ENCODE measurements at regions not wholly inside any gene's neighbourhood (a gene's known extent, or its start where the extent isn't known, plus 50 kb on each side); places are given as distances from the start of the nearest gene placed in this dataset.

DNA sequence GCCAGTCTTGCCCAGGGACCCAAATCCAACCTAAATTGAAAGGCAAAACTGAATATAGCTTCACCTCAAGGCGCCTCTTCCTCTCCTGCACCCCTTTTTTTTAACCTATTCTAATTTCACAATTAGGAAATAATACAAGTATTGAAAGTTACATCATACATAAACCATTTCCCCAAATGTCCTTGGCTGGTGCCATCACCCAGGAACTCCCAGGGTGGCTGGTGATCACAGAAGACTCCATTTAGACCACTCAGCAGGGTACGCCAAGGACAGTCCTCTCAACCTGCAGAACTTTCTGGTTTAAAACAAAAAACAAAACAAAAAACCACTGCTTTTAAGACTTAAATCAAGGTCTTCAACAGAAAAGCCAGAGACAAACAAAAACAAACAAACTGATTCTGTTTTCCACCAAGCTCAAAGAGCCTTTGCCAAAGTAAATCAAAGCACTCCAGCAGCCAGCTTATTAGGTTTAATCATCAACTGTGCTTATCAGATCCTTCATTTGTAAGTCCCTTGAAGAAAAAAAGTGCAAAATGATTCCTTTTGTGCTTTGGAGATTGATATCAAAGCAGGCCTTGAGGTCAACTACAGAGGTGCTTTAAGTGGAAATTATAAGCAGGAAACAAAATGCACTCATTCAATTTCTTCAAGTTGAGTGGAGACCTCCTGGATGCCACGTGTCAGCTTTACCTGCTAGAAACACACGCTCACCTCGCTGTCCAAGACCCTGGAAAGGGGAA, 113.0 kb downstream of the ETS2 start:
- DNase-seq, result peak in 1 of 3 donors; percentile 71
- Histone ChIP-seq H3K4me1 (ENCODE audit: control insufficient read depth in 5 of 5, insufficient read depth in 5 of 5, low read length in 5 of 5) (peaks cover 5 to 28% (median 23%) of the 10 kb centered on the region in 5 donors), H3K9ac (ENCODE audit: insufficient read depth in 1 of 2, low read length in 2 of 2) (no peak overlapping the region), H3K36me3 (ENCODE audit: control insufficient read depth in 4 of 4, insufficient read depth in 4 of 4, low read length in 4 of 4) (no peaks in the 10 kb centered on the region), H3K27ac (ENCODE audit: low read depth in 1 of 2, low read length in 1 of 2) (no peak overlapping the region), H3K4me3 (no peak overlapping the region), H3K9me3 (ENCODE audit: control insufficient read depth in 4 of 4, insufficient read depth in 3 of 4, low read length in 3 of 4) (no peaks in the 10 kb centered on the region), H3K27me3 (ENCODE audit: control insufficient read depth in 3 of 3, insufficient read depth in 3 of 3, low read length in 2 of 3) (no peaks in the 10 kb centered on the region)
- WGBS, 2 donors, result 79 to 86% methylated on average over 5 of the region's 5 CpGs
- TF ChIP-seq, protein P1, sequence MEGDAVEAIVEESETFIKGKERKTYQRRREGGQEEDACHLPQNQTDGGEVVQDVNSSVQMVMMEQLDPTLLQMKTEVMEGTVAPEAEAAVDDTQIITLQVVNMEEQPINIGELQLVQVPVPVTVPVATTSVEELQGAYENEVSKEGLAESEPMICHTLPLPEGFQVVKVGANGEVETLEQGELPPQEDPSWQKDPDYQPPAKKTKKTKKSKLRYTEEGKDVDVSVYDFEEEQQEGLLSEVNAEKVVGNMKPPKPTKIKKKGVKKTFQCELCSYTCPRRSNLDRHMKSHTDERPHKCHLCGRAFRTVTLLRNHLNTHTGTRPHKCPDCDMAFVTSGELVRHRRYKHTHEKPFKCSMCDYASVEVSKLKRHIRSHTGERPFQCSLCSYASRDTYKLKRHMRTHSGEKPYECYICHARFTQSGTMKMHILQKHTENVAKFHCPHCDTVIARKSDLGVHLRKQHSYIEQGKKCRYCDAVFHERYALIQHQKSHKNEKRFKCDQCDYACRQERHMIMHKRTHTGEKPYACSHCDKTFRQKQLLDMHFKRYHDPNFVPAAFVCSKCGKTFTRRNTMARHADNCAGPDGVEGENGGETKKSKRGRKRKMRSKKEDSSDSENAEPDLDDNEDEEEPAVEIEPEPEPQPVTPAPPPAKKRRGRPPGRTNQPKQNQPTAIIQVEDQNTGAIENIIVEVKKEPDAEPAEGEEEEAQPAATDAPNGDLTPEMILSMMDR (IDR thresholded peaks at IDR 0.05; ENCODE audit: control extremely low read depth, extremely low read depth), result no peak
- ATAC-seq (ENCODE audit: insufficient read depth, low FRiP score), result no peak

DNA sequence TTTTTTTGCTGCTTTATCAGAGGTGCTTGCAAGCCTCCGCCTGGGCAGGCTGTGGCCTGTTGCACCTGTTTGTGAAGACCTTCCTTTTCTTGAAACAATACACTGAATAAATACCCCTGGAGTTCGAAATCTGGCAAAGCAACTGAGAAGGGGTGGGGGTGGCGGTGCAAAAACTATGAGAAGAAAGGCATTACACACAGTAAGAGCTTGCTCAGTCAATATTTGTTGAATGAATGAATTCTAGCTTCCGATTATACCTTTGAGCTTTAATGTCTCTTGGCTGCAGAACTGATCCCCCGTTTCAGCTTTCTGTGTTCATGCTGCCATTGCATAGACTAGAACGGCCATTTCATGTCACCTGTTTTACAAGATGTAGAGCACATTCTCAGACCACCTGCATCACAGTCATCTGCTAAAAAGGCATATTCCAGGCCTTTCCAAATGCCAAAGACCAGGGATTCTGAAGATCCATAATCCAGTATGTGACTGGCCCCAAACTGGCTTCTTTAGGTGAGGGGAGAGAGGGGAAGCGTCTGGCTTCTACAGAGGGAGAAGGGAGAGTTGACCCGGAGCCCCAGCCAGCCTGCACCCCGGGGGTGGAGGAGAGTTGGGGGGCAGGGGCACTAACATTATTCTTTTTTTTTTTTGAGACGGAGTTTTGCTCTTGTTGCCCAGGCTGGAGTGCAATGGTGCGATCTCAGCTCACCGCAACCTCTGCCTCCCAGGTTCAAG, 111.5 kb downstream of the ETS2 start:
- WGBS, 2 donors, result 78 to 81% methylated on average over 10 to 12 of the region's 12 CpGs
- DNase-seq (peak in 2 of 3 donors; percentile 54 to 63), ATAC-seq (ENCODE audit: insufficient read depth, low FRiP score) (no peak)
- TF ChIP-seq, protein P1 (IDR thresholded peaks at IDR 0.05; ENCODE audit: control extremely low read depth, extremely low read depth), result no peak
- Histone ChIP-seq H3K27ac (ENCODE audit: low read depth in 1 of 2, low read length in 1 of 2) (no peak overlapping the region), H3K36me3 (ENCODE audit: control insufficient read depth in 4 of 4, insufficient read depth in 4 of 4, low read length in 4 of 4) (no peaks in the 10 kb centered on the region), H3K9ac (ENCODE audit: insufficient read depth in 1 of 2, low read length in 2 of 2) (no peak overlapping the region), H3K9me3 (ENCODE audit: control insufficient read depth in 4 of 4, insufficient read depth in 3 of 4, low read length in 3 of 4) (no peaks in the 10 kb centered on the region), H3K4me1 (ENCODE audit: control insufficient read depth in 5 of 5, insufficient read depth in 5 of 5, low read length in 5 of 5) (peaks cover 5 to 41% (median 30%) of the 10 kb centered on the region in 5 donors), H3K4me3 (no peak overlapping the region), H3K27me3 (ENCODE audit: control insufficient read depth in 3 of 3, insufficient read depth in 3 of 3, low read length in 2 of 3) (no peaks in the 10 kb centered on the region)

- H3K9ac ChIP-seq (ENCODE audit: insufficient read depth in 1 of 2, low read length in 2 of 2), result no peak overlapping the region
- H3K4me3 ChIP-seq, result no peak overlapping the region
- no peaks in the 10 kb centered on the region for H3K27me3 ChIP-seq (ENCODE audit: control insufficient read depth in 3 of 3, insufficient read depth in 3 of 3, low read length in 2 of 3)
- no peaks in the 10 kb centered on the region for H3K9me3 ChIP-seq (ENCODE audit: control insufficient read depth in 4 of 4, insufficient read depth in 3 of 4, low read length in 3 of 4)
- DNase-seq, result no peak
- H3K4me1 ChIP-seq (ENCODE audit: control insufficient read depth in 5 of 5, insufficient read depth in 5 of 5, low read length in 5 of 5), result peaks cover 5 to 41% (median 30%) of the 10 kb centered on the region in 5 donors
- 96 to 97% methylated on average over 1 of the region's 1 CpG for WGBS, 2 donors
- TF ChIP-seq, protein P1 (IDR thresholded peaks at IDR 0.05; ENCODE audit: control extremely low read depth, extremely low read depth), result no peak
- no peaks in the 10 kb centered on the region for H3K36me3 ChIP-seq (ENCODE audit: control insufficient read depth in 4 of 4, insufficient read depth in 4 of 4, low read length in 4 of 4)
- no peak overlapping the region for H3K27ac ChIP-seq (ENCODE audit: low read depth in 1 of 2, low read length in 1 of 2)
- no peak for ATAC-seq (ENCODE audit: insufficient read depth, low FRiP score)
These were observed 110.7 kb downstream of the ETS2 start for GRCh38 chr21:38916214-38916964.

Data from lung (tissue), 11 donors.